Non-pigmented ciliary epithelial cell (primary cell): ENCODE measurements at regions not wholly inside any gene's neighbourhood (a gene's known extent, or its start where the extent isn't known, plus 50 kb on each side); places are given as distances from the start of the nearest gene placed in this dataset.

Experiments used
- DNase-seq: peaks from one replicate; pipeline ENCODE4 v3.0.0-alpha.2; 2010; ENCODE audit warnings: low read depth

DNA sequence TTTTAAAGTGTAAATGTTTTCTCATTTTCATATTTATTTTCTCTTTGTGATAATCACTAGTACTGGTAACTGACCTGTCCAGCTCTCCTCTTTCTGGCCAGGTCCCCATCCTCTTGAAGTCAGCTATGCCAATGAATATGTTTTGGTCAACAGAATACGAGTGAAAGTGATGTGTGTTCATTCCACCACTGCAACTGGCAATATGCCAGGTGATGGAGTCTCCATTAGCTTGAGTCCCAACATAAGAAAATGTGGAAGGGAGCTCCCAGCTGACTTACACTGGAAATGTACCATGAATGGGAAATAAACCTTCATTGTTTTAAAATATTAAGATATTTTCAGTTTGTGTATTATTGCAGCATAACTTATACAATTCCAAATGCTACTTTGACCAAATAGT, 75.8 kb downstream of the CCDC34 start:
- DNase-seq, result no peak

DNA sequence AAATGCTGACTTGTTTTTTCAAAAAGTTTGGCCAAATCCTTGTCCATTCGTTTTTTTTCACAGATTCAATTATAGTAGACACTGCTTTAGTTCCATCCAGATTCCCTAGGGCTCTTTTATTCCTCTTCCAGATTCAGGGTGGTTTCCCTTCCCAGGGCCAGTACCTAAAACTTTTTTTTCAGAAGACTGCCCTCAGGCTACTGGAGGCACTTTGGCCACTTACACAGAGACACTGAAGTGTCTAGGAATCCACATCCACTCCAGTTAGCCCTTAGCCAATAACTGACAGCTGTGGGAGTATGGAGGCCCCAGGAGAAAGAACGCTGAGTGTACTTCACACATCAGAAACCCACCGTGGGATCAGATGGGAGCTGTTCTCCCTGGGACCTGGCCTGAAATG, 77.3 kb downstream of the CCDC34 start:
- DNase-seq, result no peak

DNA sequence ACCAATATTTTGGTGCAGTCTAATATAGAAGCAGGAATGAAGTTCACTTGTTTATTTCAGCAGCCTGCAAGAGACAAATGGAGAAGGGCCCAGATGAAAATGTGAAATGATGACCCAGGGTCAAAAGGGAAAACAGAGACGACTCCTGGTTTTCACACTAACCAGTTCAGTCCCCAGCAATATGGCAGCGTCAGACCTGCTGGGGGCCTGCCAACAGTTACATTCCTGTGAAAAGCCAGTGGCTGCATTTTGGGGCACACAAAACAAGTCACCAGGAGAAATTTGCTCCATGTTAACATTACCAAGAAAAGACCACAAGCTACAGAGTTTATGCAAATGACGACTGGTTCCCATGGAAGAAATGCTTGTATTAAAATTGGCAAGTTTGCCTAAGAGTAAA, 80.2 kb downstream of the CCDC34 start:
- no peak for DNase-seq

DNA sequence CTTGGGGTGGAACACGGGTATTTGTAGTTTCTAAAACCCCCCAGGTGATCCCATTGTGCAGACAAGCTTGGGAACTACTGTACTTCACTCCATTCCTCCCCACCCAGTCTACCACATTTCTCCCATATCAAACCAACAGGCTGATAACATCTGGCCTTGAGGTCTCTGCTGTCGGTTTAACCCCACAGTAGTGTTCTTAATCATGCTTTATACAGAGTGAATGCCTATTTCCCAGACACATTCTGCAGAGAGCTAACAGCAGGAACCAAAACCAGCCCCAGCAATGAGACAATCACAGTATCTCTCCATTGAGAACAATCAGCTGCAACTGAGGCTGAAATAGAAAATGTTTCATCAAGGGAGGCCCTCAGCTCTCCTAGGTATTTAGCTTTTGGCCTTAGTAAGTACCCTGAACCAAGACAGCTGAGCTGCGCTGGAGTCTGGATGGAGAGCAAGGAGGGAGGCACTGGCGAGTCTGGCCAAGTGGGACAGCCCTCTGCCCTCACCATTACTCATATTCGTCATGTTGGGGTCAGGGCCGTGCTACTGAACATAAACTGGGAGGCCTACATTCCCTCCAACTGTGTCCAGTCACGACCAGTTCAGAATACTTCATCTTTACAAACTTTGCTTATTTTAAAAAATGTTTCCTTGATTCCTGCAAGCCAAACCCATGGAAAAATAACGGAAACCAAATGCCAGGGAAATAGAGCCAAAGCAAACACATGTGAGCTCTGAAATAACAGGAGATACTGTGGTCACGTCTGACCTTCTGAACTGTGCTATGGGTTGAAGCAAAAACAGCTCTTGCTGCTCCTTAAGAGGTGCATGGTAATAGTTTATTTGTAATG, 81.0 kb downstream of the CCDC34 start:
- DNase-seq, result peak; percentile 79

DNA sequence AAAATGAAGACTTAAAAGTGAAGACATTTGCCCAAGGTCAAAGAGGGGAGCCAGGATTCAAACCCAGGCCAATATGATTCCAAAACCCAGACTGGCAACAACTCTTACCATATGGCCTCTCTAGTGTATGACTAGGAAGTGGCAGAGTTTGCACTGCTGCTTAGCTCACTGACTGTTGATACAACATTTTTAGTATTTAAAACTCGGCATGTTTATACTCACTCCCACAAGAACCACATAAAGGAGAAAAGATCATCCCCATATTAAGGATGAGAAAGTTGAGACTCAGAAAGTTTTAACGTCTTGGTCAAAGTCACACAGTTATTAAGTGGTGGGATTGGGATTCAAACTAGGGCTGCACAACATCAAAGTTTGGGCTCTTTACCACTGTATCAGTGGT, 81.7 kb downstream of the CCDC34 start:
- DNase-seq, result no peak

DNA sequence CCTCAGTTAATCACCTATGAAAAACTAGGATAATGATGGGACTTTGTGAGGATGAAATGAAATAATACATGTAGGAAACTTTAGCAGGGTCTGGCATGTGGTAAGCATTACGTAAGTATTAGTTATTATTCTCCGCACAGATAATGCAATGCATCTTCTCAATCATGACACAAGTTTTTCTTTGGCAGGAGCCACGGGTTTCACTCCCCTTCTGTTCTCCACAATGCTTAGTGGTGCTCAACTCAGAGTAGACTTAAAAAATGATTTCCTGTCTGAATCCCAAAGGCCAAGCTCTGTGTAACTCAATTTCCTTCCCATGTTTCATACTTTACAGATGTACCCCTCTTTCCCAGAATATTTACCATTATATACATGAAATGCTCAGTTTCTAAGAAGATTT, 82.9 kb downstream of the CCDC34 start:
- no peak for DNase-seq

DNA sequence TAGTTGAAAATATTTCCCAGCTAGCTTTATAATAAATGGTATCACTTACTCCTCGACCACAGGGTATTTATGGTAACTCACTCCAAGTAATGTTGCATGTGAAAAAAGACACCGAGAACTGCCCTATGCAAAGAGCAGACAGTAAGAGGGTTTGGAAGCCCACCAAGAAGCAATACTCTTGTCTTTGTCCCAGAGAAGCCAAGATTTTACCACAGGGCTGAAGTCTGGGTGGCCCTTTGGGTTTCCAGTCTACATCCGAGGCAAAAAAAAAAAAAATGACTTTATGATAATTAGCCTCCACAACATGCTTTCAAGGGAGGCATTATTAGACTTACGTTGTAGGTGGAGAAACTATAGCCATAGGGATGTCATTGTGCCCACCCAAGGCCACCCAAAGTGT, 83.6 kb downstream of the CCDC34 start:
- no peak for DNase-seq

DNA sequence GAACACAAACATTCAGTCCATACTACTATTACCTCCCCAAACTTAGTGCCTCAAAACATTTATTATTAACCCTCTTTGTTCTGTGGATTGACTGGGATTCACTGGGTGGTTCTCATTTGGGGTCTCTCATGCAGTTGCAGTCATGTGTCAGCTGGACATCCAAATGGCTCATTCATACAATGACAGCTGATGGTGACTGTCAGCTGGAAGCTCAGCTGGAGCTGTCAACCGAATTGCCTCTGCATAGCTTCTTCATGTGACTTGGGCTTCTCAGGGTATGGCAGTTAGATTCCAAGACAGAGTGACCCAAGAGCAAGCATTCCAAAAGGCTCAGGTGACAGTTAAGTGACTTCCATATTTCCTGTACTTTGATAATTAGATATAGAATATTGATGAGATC, 85.2 kb downstream of the CCDC34 start:
- DNase-seq, result no peak

DNA sequence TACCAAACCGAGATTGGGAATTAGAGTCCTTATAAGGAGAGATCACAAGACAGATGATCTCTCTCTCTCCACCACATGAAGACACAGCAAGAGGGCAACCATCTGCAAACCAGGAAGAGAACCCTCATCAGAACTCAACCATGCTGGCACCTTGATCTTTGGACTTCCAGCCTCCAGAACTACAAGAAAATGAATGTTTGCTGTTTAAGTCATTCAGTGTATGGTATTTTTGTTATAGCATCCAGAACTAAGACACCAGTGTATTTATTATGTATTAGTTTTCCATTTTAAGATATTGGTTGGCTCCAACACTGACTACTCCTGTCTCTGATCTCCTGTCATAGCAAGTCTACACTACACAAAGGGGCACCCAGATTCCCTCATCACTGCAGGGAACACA, 86.9 kb downstream of the CCDC34 start:
- no peak for DNase-seq

DNA sequence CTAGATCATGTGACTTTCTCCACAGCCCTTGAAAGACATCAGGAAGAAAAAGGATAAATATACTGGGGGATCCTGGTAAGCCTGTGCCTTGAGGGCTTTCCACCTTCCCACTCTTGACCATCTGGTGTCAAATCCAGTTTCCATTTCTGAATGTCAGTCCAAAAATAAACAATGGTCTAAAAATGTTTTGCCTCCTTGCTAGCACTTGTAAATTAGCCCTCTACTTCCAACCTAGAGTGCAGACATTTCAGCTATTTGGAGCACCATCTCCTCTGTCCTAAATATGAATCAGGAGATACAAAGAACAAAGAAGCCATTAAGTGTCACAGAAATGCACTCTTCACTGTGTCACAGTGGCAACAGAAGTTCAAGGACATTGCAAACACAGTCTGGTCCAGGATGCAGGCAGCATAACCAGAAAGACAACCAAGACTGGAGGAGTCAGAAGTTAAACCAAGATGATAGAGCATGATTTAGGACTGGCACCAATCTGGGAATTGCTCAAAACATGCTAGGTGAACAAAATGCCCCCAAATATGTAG, 88.1 kb downstream of the CCDC34 start:
- no peak for DNase-seq

DNA sequence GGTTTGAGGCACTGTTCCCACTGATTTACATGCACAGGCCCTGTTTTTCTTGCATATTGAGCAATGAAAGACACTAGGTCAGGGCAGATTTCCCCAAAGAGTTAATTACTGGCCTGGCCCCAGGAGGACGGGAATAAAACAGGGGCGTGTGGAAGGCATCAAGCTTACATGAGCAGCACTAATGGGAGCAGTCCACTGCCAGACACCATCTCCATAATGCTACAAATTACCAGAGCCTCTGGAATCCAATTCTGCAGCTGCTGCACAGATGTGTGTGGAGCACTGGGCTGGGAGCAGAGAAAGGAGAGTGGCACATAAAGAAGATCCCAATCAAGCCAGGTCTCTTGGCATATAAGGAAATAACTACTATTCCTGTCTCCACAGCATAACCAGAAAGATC, 96.9 kb downstream of the CCDC34 start:
- DNase-seq, result no peak

DNA sequence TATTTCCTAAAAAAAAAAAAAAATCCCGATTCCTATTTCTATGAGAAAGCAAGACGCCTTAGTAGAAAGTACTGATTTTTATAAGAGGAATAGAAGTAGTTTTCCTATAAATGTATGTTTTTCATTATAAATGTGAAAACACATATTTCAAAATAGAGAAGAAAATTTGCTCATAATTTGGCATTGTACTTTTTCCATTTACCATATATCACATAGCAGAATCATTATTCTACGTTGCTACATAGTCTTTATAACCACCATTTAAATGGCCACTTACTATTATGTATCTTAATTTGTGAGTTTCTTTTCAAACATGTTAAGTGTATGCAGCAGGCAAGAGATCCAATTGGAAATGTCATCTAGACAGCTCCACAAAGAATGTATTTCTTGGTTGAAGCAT, 99.0 kb downstream of the CCDC34 start:
- DNase-seq, result no peak

DNA sequence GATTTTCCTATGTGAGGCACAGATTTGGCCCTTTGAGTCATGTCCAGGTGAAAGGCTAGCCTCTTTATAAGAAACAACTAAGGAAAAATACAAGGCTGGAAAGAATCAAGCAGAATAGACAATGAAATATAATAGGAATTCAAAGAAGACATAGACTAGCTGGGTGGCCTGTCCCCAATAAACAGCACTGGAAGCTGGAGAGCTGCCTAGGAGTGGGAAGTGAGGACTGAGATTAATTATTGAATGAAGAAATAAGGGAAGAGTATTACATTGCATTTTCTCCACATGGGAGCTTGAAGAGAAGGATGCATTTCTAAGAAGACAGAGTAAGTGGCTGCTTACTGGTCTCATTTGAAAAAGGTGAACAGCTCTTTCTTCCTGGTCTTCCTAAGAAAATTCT, 100.0 kb downstream of the CCDC34 start:
- DNase-seq, result no peak

DNA sequence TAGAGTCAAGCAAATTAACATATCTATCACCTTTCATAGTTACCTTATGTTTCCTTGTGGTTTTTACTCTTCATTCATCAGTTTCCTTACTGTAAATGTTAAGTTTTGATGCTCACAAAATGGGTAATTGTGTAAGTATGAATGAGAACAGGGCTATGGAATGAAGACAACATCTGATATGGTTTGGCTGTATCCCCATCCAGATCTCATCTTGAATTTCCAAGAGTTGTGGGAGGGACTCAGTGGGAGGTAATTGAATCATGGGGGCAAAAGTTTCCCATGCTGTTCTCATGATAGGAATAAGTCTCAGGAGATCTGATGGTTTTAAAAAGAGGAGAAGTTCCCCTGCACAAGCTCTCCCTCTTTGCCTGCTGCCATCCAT, 107.6 kb downstream of the CCDC34 start:
- peak; percentile 81 for DNase-seq

DNA sequence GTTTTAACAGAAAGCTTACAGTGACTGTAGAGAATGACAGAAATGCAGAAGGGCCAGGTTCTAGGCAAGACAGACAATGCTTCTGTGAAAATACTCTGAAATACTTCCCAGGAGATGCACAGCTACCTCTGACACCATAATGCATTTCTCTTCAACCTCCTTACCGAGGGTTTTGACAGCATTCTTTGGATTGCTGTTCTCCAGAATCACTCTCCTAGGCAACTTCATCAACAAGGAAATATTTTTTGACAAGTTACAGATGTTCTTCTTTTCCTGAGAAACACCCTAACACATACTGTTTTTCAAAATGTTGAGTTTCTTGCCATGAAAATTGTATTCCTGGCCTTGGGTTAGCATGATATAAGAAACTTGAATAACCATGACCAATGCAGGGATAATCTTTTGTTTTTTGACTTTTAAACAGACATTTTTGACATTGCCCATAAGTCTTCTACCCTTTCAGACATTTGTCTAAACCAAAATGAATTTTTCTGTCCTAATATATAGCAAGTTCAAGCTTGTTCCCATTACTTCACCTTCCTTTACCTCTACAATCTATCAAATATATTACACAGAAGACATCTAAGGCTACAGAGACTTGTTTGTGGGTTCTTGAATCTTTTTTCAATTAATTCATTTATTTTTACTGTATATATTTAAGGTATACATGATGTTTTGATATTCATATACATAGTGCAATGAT, 108.1 kb downstream of the CCDC34 start:
- peak; percentile 71 for DNase-seq

DNA sequence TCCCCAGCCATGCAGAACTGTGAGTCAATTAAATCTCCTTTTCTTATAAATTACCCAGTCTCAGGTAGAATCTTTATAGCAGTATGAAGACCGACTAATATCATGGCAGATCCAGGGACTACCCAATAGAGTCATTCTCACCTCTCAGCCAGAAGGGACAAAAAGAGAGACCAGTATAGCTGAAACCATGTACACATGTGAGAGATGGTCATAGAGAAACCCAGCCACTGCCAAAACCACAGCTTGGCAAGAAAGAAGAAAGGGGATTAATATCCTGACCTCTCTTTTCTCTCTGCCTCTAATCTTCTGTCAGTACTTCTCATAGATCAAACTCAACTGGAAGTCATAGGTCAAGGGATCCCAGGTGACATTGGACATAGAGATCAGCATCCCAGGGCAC, 109.8 kb downstream of the CCDC34 start:
- no peak for DNase-seq

DNA sequence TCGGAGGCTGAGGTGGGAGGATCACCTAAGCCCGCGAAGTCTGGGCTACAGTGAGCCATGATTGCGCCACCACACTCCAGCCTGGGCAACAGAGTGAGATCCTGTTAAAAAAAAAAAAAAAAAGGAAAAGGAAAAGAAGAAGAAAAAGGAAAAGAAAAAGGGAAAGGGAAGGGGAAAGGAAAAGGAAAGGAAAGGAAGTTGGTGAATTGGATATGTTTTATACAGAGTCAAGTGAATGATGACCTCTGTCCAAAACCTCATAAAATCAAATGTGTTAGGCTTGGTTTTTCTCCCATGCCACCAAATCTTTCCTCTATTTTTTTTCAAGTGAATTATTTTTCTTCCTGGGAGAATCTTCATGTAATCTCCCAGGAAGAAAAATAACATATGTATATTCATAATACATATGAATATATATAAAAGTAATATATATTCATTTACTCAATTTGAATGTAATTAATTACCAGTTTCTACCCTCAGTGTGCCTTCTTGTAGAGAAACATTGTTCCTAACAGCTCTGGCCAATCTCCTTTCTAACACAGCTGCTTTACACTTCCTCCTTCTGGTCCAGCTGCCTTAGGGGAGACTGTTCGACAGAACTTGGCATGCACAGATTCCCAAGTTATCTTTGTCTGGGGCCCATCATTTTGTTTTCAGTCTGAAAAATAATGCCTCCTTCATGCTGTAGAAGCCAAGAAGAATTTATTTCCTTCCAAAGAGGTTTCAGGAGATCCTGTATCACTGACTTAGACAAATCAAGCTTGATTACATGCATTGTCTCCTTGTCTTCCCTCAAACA, 111.9 kb downstream of the CCDC34 start:
- no peak for DNase-seq

DNA sequence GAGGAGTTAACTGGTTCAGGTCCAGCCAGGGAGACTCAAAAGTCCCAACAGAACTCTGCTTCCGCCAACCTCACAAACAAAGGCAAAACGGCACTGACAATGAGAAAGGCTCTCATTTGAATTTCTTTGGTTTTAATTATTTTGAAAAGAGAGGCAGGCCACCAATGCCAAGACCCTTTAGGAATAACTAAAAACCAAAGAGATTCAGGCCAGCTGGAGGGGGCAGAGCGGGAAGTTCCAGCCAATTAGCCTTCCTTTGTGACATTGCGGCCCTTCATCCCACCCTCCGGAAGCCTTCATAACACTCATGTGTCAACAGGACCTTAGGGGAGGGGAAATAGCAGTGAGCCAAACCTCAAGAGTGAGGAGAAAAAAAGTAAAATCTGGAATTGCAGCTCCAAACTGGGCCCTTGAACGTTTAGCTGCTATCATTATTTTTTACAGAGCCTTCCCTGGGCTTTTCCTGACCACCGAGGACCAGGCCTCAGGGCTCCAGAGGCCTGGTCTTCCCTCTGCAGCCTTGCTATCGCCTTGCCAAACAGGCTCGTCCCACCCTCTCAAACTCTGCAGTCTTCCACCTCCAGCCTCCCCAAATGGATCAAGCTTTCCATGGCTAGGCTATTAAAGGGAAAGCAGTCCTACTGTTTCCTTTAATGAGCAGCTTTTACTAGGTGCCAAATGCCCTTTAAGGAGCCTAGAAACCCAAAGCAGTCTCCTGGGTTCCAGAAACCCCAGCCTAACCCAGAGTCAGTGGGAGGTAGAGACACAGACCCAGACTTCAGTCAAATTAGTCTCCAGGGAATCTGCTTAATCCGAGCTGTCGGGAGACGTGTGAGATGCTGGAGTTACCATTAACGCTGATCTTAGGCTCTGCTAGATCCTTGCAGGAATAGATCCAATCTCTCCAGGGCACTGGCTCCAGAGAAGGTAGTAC, 114.2 kb downstream of the CCDC34 start:
- no peak for DNase-seq

DNA sequence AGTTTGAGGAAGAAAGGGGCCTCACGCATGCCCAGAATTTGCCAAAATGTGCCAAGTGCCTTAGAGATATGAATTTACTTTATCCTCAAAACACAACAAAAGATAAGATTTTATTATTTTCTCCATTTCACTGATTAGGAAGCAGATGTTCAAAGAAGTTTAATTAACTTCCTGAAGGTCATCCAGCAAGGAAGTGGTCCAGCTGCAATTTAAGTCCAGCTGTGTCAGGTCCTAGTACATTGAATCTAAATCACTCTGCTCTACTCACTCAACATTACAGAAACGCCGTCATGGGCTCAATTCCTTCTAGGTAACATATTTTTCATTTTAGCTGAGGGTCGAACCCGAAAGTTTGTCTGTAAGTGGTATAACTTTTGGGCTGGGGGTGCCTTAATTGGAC, 115.4 kb downstream of the CCDC34 start:
- no peak for DNase-seq

DNA sequence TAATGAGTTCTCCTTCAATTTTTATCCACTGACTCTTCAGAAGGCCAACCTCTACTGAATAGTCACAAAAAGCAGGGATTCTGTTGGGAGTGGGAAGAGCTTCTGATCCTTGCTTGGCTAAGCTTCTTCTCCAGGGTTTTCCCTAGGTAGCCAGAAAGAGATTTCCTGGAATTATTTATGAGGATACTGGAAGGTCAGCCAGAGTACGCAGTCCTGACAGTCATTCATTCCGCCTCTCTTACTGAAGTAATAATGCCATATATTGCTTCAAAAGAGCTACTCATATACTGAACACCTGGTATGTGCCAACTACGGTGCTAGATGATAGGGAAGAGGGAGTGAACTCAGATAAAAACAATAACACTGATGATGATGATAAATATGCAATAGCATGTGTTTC, 116.1 kb downstream of the CCDC34 start:
- DNase-seq, result no peak

DNA sequence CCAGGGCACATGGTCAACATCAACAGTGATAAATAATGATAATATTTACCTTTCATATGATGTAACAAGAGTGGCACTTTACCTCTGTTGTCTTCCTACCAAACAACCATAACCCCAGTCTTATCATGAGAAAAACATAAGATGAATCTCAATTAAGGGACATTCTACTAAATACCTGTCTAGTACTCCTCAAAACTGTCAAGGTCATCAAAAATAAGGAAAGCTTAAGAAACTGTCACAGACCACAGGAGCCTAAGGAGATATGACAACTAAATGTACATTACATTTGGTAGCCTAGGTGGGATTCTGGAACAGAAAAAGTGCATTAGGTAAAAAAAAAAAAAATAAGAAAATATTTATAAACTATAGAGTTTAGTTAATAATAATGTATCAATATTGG, 118.1 kb downstream of the CCDC34 start:
- no peak for DNase-seq

DNA sequence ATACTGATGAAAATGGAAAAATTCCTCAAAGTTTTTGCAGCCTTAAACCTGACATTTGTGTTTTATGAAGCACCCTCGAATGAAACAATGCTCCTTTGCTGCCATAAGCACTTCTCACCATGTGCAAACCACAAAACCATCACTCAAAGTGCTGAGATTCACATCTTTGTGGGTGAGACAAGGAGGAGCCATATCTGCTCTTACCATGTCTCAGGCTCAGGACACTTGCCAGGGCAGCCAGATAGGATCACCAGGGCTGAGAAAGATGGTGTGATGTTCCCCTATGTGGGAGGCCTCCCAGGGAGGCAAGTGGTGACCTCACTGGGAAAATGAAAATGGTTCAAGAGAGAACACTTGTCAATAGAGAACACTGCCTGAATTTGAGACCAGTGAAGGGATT, 120.4 kb downstream of the CCDC34 start:
- DNase-seq, result no peak
